ENCODE measurements at regions not wholly inside any gene's neighbourhood (a gene's known extent, or its start where the extent isn't known, plus 50 kb on each side); places are given as distances from the start of the nearest gene placed in this dataset.

GRCh38 chr10:9294132-9294663, 1239.7 kb downstream of the GATA3 start:
- DNase-seq (no peak), ATAC-seq (ENCODE audit: low read depth) (no peak)
- ChIA-PET CTCF (interaction anchor here (1.1 kb wide), 1 partner anchor 85 kb away, joined by 3 read pairs; no protein-coding TSS in a partner anchor), POLR2A (ENCODE audit: unreplicated experiment) (no interaction called here)
- no peak overlapping the region for H4K91ac ChIP-seq (ENCODE audit: insufficient read depth, low read depth, low read length)
- no peak overlapping the region for H3K18ac ChIP-seq (ENCODE audit: low read depth, low read length)
- no peak overlapping the region for H2BK15ac ChIP-seq (ENCODE audit: low read depth, low read length)
- H3K14ac ChIP-seq (replicated peaks; ENCODE audit: low read depth, low read length) = no peak overlapping the region
- no peak overlapping the region for H2BK20ac ChIP-seq (ENCODE audit: low read depth, low read length)
- no peaks in the 10 kb centered on the region for H3K27me3 ChIP-seq (ENCODE audit: control insufficient read depth, insufficient read depth, low read length)
- H2BK5ac ChIP-seq (ENCODE audit: low read depth, low read length, poor library complexity, severe bottlenecking) = no peak overlapping the region
- H3K9ac ChIP-seq (ENCODE audit: low read depth, low read length) = no peak overlapping the region
- H3K4me3 ChIP-seq (ENCODE audit: insufficient read depth, low read depth, low read length) = no peak overlapping the region
- no peak overlapping the region for H3K56ac ChIP-seq (ENCODE audit: extremely low read depth, insufficient read depth, low read length)
- no peak overlapping the region for H4K8ac ChIP-seq (ENCODE audit: low read depth in 2 of 2, low read length in 2 of 2)
- H4K5ac ChIP-seq (ENCODE audit: low read depth, low read length) = no peak overlapping the region
- H3K36me3 ChIP-seq (ENCODE audit: control insufficient read depth, insufficient read depth, low read length) = no peaks in the 10 kb centered on the region
- H3K9me1 ChIP-seq (ENCODE audit: insufficient read depth, low read length) = no peaks in the 10 kb centered on the region
- H2AFZ ChIP-seq (replicated peaks; ENCODE audit: low read length, poor library complexity) = no peak overlapping the region
- intact Hi-C loops (cut with micrococcal nuclease) = no loop called here
- H3K9me3 ChIP-seq (ENCODE audit: control insufficient read depth, insufficient read depth, low read length) = no peaks in the 10 kb centered on the region
- H3K79me1 ChIP-seq (ENCODE audit: low read depth in 1 of 2, low read length in 2 of 2) = no peaks in the 10 kb centered on the region
- TF ChIP-seq MXI1 (IDR thresholded peaks at IDR 0.05; ENCODE audit: borderline replicate concordance, low read depth, low read length) (no peak), RFX5 (IDR thresholded peaks at IDR 0.05; ENCODE audit: low read depth, low read length) (no peak), FOS (IDR thresholded peaks at IDR 0.05; ENCODE audit: low read depth, low read length) (no peak), MAFK (IDR thresholded peaks at IDR 0.05; ENCODE audit: low read depth, low read length) (no peak), SMC3 (IDR thresholded peaks at IDR 0.05; ENCODE audit: low read depth, low read length) (no peak), USF2 (IDR thresholded peaks at IDR 0.05; ENCODE audit: low read depth, low read length) (no peak), CHD1 (IDR thresholded peaks at IDR 0.05; ENCODE audit: low read depth, low read length) (no peak), POLR2A (IDR thresholded peaks at IDR 0.05; ENCODE audit: low read depth, low read length) (no peak), ELK1 (IDR thresholded peaks at IDR 0.05; ENCODE audit: borderline replicate concordance, low read depth, low read length) (no peak), RAD21 (IDR thresholded peaks at IDR 0.05; ENCODE audit: low read length) (no peak), NFE2L2 (IDR thresholded peaks at IDR 0.05; ENCODE audit: low read depth, low read length) (no peak), RCOR1 (IDR thresholded peaks at IDR 0.05; ENCODE audit: insufficient replicate concordance, low read length) (no peak), CEBPB (IDR thresholded peaks at IDR 0.05; ENCODE audit: low read depth, low read length) (no peak), MAZ (IDR thresholded peaks at IDR 0.05; ENCODE audit: borderline replicate concordance, low read depth, low read length) (no peak), BHLHE40 (IDR thresholded peaks at IDR 0.05; ENCODE audit: low read depth, low read length) (no peak)
- TF ChIP-seq, protein P1, sequence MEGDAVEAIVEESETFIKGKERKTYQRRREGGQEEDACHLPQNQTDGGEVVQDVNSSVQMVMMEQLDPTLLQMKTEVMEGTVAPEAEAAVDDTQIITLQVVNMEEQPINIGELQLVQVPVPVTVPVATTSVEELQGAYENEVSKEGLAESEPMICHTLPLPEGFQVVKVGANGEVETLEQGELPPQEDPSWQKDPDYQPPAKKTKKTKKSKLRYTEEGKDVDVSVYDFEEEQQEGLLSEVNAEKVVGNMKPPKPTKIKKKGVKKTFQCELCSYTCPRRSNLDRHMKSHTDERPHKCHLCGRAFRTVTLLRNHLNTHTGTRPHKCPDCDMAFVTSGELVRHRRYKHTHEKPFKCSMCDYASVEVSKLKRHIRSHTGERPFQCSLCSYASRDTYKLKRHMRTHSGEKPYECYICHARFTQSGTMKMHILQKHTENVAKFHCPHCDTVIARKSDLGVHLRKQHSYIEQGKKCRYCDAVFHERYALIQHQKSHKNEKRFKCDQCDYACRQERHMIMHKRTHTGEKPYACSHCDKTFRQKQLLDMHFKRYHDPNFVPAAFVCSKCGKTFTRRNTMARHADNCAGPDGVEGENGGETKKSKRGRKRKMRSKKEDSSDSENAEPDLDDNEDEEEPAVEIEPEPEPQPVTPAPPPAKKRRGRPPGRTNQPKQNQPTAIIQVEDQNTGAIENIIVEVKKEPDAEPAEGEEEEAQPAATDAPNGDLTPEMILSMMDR (conservative IDR thresholded peaks at IDR 0.05; ENCODE audit: low read depth, low read length) = no peak
- no peak overlapping the region for H2BK120ac ChIP-seq (ENCODE audit: low read depth, low read length)
- no peak overlapping the region for H3K23ac ChIP-seq (ENCODE audit: low read depth, low read length)
- dilution Hi-C loops (cut with HindIII; ENCODE audit: low sequenced_read_pairs, unreplicated experiment) = no loop called here
- no peak overlapping the region for H3K4me2 ChIP-seq (ENCODE audit: low read depth, low read length)
- no peak overlapping the region for H2AK5ac ChIP-seq (ENCODE audit: low read depth, low read length)
- no peaks in the 10 kb centered on the region for H3K4me1 ChIP-seq (ENCODE audit: control insufficient read depth, insufficient read depth, low read length)
- WGBS, 2 experiments (ENCODE audit: extremely low coverage in 2 of 2, insufficient read length in 1 of 2) = no CpG with 5 or more reads among the region's 4 CpGs
- H3K27ac ChIP-seq (ENCODE audit: insufficient read depth, low read length) = no peak overlapping the region
- no peak overlapping the region for H3K4ac ChIP-seq (ENCODE audit: low read depth, low read length)
- H4K20me1 ChIP-seq (ENCODE audit: insufficient read depth, low read length) = no peaks in the 10 kb centered on the region
- BruUV-seq (replicated peaks) = no TSS peak
- no peak overlapping the region for H2AK9ac ChIP-seq (replicated peaks; ENCODE audit: low read depth, low read length, poor library complexity)
- in situ Hi-C loops (cut with MboI; ENCODE audit: low sequenced_read_pairs) = no loop called here

Data from IMR-90 (cell line).